ENCODE measurements at regions not wholly inside any gene's neighbourhood (a gene's known extent, or its start where the extent isn't known, plus 50 kb on each side); places are given as distances from the start of the nearest gene placed in this dataset.

GRCh38 chr12:3945671-3946070 is 72.5 kb upstream of the PARP11 start:
- no peak for DNase-seq

- no peak for DNase-seq
Observed at GRCh38 chr12:3944620-3945019, 71.4 kb upstream of the PARP11 start.

GRCh38 chr12:3938042-3938544 is 64.9 kb upstream of the PARP11 start:
- DNase-seq: no peak

- DNase-seq: no peak
Observed at GRCh38 chr12:3935078-3935477, 61.9 kb upstream of the PARP11 start.

DNA sequence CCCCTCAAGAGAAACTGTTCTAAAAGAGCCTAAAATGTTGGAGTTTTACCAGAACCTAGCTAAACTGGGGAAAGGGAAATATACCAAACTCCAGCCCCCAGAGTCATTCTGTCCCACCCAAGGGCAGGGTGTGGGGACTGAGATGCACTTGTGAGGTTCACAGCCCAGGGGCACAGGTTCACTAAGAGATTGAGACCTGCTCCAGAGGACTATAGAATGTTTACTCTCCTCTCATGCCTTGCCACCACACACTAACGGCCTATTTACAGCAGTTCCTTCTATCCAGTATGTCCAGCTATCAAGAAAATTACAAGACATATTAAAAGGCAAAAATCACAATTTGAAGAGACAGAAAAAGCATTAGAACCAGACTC is 60.6 kb upstream of the PARP11 start:
- no peak for DNase-seq

GRCh38 chr12:3933074-3933818 is 60.0 kb upstream of the PARP11 start:
- no peak for DNase-seq

GRCh38 chr12:3931776-3932175 is 58.6 kb upstream of the PARP11 start:
- DNase-seq: no peak

DNA sequence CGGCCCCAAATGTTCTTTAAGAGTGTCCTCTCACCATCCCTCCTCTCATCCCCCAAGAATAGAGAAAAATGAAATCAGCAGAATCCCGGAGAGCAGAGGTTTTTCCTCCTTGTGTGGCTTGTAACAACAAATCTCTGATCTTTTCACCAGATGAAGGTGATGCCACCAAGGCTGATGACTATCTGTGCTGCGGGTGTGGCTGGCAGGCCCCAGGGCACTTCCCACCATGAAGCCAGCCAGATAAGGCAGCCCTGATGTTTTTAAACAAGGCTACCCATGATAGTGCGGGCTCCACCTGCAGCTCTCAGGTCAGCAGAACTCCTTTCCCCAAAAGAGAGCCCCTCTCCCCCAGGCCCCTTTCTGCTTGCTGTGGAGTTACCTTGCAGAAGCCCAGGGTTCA is 58.0 kb upstream of the PARP11 start:
- peak; percentile 9 for DNase-seq

DNA sequence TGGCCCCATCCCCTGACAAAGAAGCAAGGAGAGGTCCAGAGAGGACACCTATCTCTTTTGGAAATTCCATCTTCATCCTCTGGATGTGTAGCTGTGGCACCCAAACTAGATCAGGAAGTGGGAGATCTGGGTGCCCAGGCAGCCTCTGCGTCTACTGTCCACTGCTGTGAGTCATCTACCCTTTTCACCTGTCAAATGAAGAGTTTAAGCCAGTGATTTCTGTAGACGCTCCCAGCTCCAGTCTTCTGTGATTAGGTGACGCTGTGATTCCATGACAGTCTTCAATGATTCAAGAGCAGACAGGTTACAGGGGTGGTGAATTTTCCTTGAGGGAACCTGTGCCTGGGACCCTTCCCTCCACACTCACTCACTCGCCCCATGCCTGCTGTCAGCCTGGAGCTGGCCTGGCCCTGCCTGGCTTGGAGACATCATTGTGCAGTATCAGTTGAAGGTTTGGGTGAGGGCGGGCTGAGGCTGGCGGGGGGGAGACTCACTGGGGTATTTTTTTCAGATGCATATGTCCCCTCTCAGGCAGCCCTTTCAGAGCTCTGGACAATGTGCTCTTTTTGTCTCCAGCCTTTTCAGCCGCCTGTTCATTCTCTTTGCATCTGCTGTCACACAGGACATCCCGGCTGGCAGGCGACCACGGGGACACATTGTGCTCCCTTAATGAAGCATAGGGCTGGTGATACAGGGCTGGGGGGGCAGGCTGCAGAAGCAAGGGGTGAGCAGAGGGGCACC is 56.8 kb upstream of the PARP11 start:
- DNase-seq: no peak

GRCh38 chr12:3928538-3929184 is 55.5 kb upstream of the PARP11 start:
- DNase-seq: no peak

DNA sequence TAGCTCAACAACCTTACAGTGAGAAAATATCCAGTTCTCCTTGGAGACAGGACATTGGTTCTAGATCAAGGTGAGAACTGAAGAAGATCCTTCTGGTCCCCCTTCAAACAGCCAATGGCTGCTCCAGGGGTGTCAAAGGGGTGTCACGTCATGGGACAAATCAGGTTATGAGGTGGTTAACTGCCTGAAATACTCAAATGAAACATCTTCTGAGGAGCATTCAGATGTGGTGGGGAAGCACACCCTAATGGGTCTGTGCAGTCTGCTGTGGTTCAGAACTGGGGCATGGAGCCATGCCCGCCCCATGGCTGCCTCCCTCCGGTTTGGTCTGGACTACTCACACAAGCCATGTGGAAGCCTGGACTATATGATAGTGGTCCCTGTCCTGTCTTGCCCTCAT is 52.4 kb upstream of the PARP11 start:
- no peak for DNase-seq

- no peak for DNase-seq
Observed at GRCh38 chr12:3924761-3925160, 51.6 kb upstream of the PARP11 start.

DNA sequence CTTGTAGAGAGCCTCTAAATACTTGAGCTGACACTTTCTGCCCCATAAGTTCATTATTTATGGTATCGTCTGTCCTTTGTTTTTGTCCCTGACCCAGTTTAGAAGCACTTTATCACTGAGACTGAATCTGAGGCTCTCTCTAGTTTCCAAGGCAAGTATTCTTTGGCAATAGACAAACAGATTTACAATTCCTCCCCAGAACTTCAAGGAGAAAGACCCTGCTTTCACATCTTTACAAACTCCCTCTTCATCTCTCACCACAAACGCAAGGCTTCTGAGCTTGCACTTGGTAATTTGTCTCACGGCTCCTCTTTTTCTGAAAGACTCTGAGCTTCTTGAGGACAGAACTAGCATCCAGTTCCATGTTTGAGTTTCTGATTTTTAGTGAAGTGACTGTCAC is 49.8 kb upstream of the PARP11 start:
- no peak for DNase-seq
